Vagina (tissue), 2 donors: ENCODE measurements at regions not wholly inside any gene's neighbourhood (a gene's known extent, or its start where the extent isn't known, plus 50 kb on each side); places are given as distances from the start of the nearest gene placed in this dataset.

ENCODE experiments used
- CTCF ChIP-seq, 3 experiments: fragments of 450-650 bp in 2 of 3; fragments of 200-600 bp in 1 of 3; sonication (generic) in 1 of 3; IDR thresholded peaks; one replicate each; pipeline ENCODE4 v1.5.1; 2017 to 2019; ENCODE audit warnings: antibody characterized with exemption in 3 of 3, mild to moderate bottlenecking in 2 of 3, moderate library complexity in 2 of 3
- POLR2A ChIP-seq, 2 donors: fragments of 450-650 bp; IDR thresholded peaks; one replicate each; pipeline ENCODE4 v1.6.1; 2017; ENCODE audit warnings: antibody characterized with exemption in 2 of 2, mild to moderate bottlenecking in 2 of 2, moderate library complexity in 2 of 2

GRCh38 chr10:34899161-34899560 lies 84.1 kb upstream of the PARD3 start:
- TF ChIP-seq POLR2A (IDR thresholded peaks at IDR 0.05) (no peak), CTCF (IDR thresholded peaks at IDR 0.05) (no peak)
